H1 (cell line): ENCODE measurements at regions not wholly inside any gene's neighbourhood (a gene's known extent, or its start where the extent isn't known, plus 50 kb on each side); places are given as distances from the start of the nearest gene placed in this dataset.

Source experiments
- EGR1 ChIP-seq: IDR thresholded peaks from 2 replicates; pipeline ENCODE4 v1.6.1; 2011; ENCODE audit warnings: low read depth, low read length, borderline replicate concordance
- KDM5A ChIP-seq: fragments of 200-600 bp; IDR thresholded peaks from 2 replicates; pipeline ENCODE4 v1.7.1; 2012; ENCODE audit warnings: mild to moderate bottlenecking, low read length, inconsistent platforms, mixed read lengths
- POLR2AphosphoS5 ChIP-seq: IDR thresholded peaks from 2 replicates; pipeline ENCODE4 v1.6.1; 2011; ENCODE audit warnings: low read depth, low read length
- RBBP5 ChIP-seq: IDR thresholded peaks from 2 replicates; pipeline ENCODE4 v1.7.1; 2012; ENCODE audit warnings: low read depth, mild to moderate bottlenecking, inconsistent platforms, low read length, moderate library complexity, borderline replicate concordance
- RXRA ChIP-seq: IDR thresholded peaks from 2 replicates; pipeline ENCODE4 v1.6.1; 2011; ENCODE audit warnings: low read depth, mild to moderate bottlenecking, low read length, moderate library complexity; ENCODE audit not compliant: insufficient read depth

- no peak for TF ChIP-seq POLR2AphosphoS5
- no peak for TF ChIP-seq RXRA
- no peak for TF ChIP-seq KDM5A
- TF ChIP-seq EGR1: no peak
- TF ChIP-seq RBBP5: no peak
- TF ChIP-seq, all 59 proteins: peak for 0
Measured at GRCh38 chr13:72462166-72462565, 265.3 kb downstream of the MZT1 start (continued).
